ENCODE measurements at regions not wholly inside any gene's neighbourhood (a gene's known extent, or its start where the extent isn't known, plus 50 kb on each side); places are given as distances from the start of the nearest gene placed in this dataset.
"Not testable (repeated sequence)": the region's sequence is repeated elsewhere in the genome, so short reads cannot be mapped to it uniquely, and the experiment has no call there.

GRCh38 chr6:152811785-152812184 lies 61.2 kb downstream of the VIP start:
- DNase-seq (ENCODE audit: low read depth in 2 of 2): no peak

- no peak for DNase-seq (ENCODE audit: low read depth in 2 of 2)
Measured at GRCh38 chr6:152815230-152815872, 64.8 kb downstream of the VIP start.

- DNase-seq (ENCODE audit: low read depth in 2 of 2): no peak
Measured at GRCh38 chr6:152816055-152816454, 65.5 kb downstream of the VIP start.

- DNase-seq (ENCODE audit: low read depth in 2 of 2): no peak
Measured at GRCh38 chr6:152821525-152821924, 70.9 kb downstream of the VIP start.

GRCh38 chr6:152824666-152825065 lies 74.1 kb downstream of the VIP start:
- DNase-seq (ENCODE audit: low read depth in 2 of 2): no peak

- DNase-seq (ENCODE audit: low read depth in 2 of 2): no peak
Measured at GRCh38 chr6:152828431-152828830, 77.8 kb downstream of the VIP start.

GRCh38 chr6:152834366-152834765 lies 83.8 kb downstream of the VIP start:
- DNase-seq (ENCODE audit: low read depth in 2 of 2): not testable (repeated sequence)

GRCh38 chr6:152836523-152836922 lies 85.9 kb downstream of the VIP start:
- no peak for DNase-seq (ENCODE audit: low read depth in 2 of 2)

GRCh38 chr6:152845421-152845820 lies 94.8 kb downstream of the VIP start:
- no peak for DNase-seq (ENCODE audit: low read depth in 2 of 2)

- no peak for DNase-seq (ENCODE audit: low read depth in 2 of 2)
Measured at GRCh38 chr6:152846825-152847224, 96.2 kb downstream of the VIP start.

GRCh38 chr6:152848919-152849318 lies 98.3 kb downstream of the VIP start:
- DNase-seq (ENCODE audit: low read depth in 2 of 2): no peak

GRCh38 chr6:152854086-152854795 lies 103.6 kb downstream of the VIP start:
- DNase-seq (ENCODE audit: low read depth in 2 of 2): no peak

GRCh38 chr6:152858141-152858540 lies 107.5 kb downstream of the VIP start:
- DNase-seq (ENCODE audit: low read depth in 2 of 2): no peak

GRCh38 chr6:152859225-152859624 lies 108.6 kb downstream of the VIP start:
- no peak for DNase-seq (ENCODE audit: low read depth in 2 of 2)

- DNase-seq (ENCODE audit: low read depth in 2 of 2): peak; percentile 41 to 52
Measured at GRCh38 chr6:152863618-152864326, 113.2 kb downstream of the VIP start.

GRCh38 chr6:152874267-152874666 lies 108.6 kb downstream of the FBXO5 start:
- DNase-seq (ENCODE audit: low read depth in 2 of 2): no peak

GRCh38 chr6:152874846-152875568 lies 107.8 kb downstream of the FBXO5 start:
- no peak for DNase-seq (ENCODE audit: low read depth in 2 of 2)

GRCh38 chr6:152879681-152880080 lies 103.2 kb downstream of the FBXO5 start:
- no peak for DNase-seq (ENCODE audit: low read depth in 2 of 2)

GRCh38 chr6:152893187-152893586 lies 89.7 kb downstream of the FBXO5 start:
- no peak for DNase-seq (ENCODE audit: low read depth in 2 of 2)

GRCh38 chr6:152896923-152897322 lies 85.9 kb downstream of the FBXO5 start:
- no peak for DNase-seq (ENCODE audit: low read depth in 2 of 2)

- peak; percentile 46 to 56 for DNase-seq (ENCODE audit: low read depth in 2 of 2)
Measured at GRCh38 chr6:152897807-152898399, 84.9 kb downstream of the FBXO5 start.

GRCh38 chr6:152904678-152905077 lies 78.2 kb downstream of the FBXO5 start:
- no peak for DNase-seq (ENCODE audit: low read depth in 2 of 2)
